ENCODE measurements at regions not wholly inside any gene's neighbourhood (a gene's known extent, or its start where the extent isn't known, plus 50 kb on each side); places are given as distances from the start of the nearest gene placed in this dataset.

GRCh38 chr3:35426366-35426958, 212.9 kb upstream of the ARPP21 start:
- Histone ChIP-seq H3K4me3 (no peak overlapping the region), H3K9me3 (no peaks in the 10 kb centered on the region), H3K27ac (no peak overlapping the region), H3K4me1 (no peaks in the 10 kb centered on the region), H3K36me3 (ENCODE audit: insufficient read depth in 1 of 2, low read depth in 1 of 2) (no peaks in the 10 kb centered on the region), H3K27me3 (ENCODE audit: insufficient read depth in 3 of 3, low read length in 2 of 3) (no peaks in the 10 kb centered on the region)
- no peak for ATAC-seq
- no peak for DNase-seq
- TF ChIP-seq CTCF (IDR thresholded peaks at IDR 0.05): no peak
- WGBS, 3 donors: 91 to 98% (median 94%) methylated on average over 3 of the region's 3 CpGs
- intact Hi-C loops (cut with DNase I): no loop called here

GRCh38 chr3:35437381-35437780, 201.9 kb upstream of the ARPP21 start:
- Histone ChIP-seq H3K27me3 (ENCODE audit: insufficient read depth in 3 of 3, low read length in 2 of 3) (no peaks in the 10 kb centered on the region), H3K36me3 (ENCODE audit: insufficient read depth in 1 of 2, low read depth in 1 of 2) (no peaks in the 10 kb centered on the region), H3K27ac (no peak overlapping the region), H3K4me1 (no peaks in the 10 kb centered on the region), H3K4me3 (no peak overlapping the region), H3K9me3 (no peaks in the 10 kb centered on the region)
- intact Hi-C loops (cut with DNase I): no loop called here
- ATAC-seq (no peak), DNase-seq (no peak)
- 90 to 93% (median 92%) methylated on average over 1 of the region's 1 CpG for WGBS, 3 donors
- no peak for TF ChIP-seq CTCF (IDR thresholded peaks at IDR 0.05)

- intact Hi-C loops (cut with DNase I): no loop called here
- H3K9me3 ChIP-seq: no peaks in the 10 kb centered on the region
- WGBS, 3 donors: 81 to 93% (median 91%) methylated on average over 1 of the region's 1 CpG
- no peaks in the 10 kb centered on the region for H3K4me1 ChIP-seq
- H3K4me3 ChIP-seq: no peak overlapping the region
- H3K27me3 ChIP-seq (ENCODE audit: insufficient read depth in 3 of 3, low read length in 2 of 3): no peaks in the 10 kb centered on the region
- no peaks in the 10 kb centered on the region for H3K36me3 ChIP-seq (ENCODE audit: insufficient read depth in 1 of 2, low read depth in 1 of 2)
- TF ChIP-seq CTCF (IDR thresholded peaks at IDR 0.05): no peak
- ATAC-seq (no peak), DNase-seq (no peak)
- no peak overlapping the region for H3K27ac ChIP-seq
Observed at GRCh38 chr3:35438101-35438500, 201.2 kb upstream of the ARPP21 start.

- ATAC-seq (no peak), DNase-seq (no peak)
- no peak for TF ChIP-seq CTCF (IDR thresholded peaks at IDR 0.05)
- no peak overlapping the region for H3K4me3 ChIP-seq
- no peak overlapping the region for H3K27ac ChIP-seq
- intact Hi-C loops (cut with DNase I): no loop called here
- H3K4me1 ChIP-seq: no peaks in the 10 kb centered on the region
- H3K27me3 ChIP-seq (ENCODE audit: insufficient read depth in 3 of 3, low read length in 2 of 3): no peaks in the 10 kb centered on the region
- H3K36me3 ChIP-seq (ENCODE audit: insufficient read depth in 1 of 2, low read depth in 1 of 2): no peaks in the 10 kb centered on the region
- WGBS, 3 donors: 92 to 96% (median 95%) methylated on average over 5 of the region's 5 CpGs
- H3K9me3 ChIP-seq: no peaks in the 10 kb centered on the region
Observed at GRCh38 chr3:35439663-35440062, 199.7 kb upstream of the ARPP21 start.

GRCh38 chr3:35440826-35441225, 198.5 kb upstream of the ARPP21 start:
- no peaks in the 10 kb centered on the region for H3K9me3 ChIP-seq
- no peak for TF ChIP-seq CTCF (IDR thresholded peaks at IDR 0.05)
- intact Hi-C loops (cut with DNase I): no loop called here
- no peak overlapping the region for H3K27ac ChIP-seq
- H3K36me3 ChIP-seq (ENCODE audit: insufficient read depth in 1 of 2, low read depth in 1 of 2): no peaks in the 10 kb centered on the region
- ATAC-seq (no peak), DNase-seq (no peak)
- no peak overlapping the region for H3K4me3 ChIP-seq
- no peaks in the 10 kb centered on the region for H3K27me3 ChIP-seq (ENCODE audit: insufficient read depth in 3 of 3, low read length in 2 of 3)
- no peaks in the 10 kb centered on the region for H3K4me1 ChIP-seq
